Testis (tissue), 2 donors: ENCODE measurements at regions not wholly inside any gene's neighbourhood (a gene's known extent, or its start where the extent isn't known, plus 50 kb on each side); places are given as distances from the start of the nearest gene placed in this dataset.

Source experiments
- POLR2A ChIP-seq: fragments of 450-650 bp; IDR thresholded peaks from one replicate; pipeline ENCODE4 v1.6.1; 2017; ENCODE audit warnings: antibody characterized with exemption, mild to moderate bottlenecking, moderate library complexity
- TF ChIP-seq, protein P1 (sequence below), 3 experiments: fragments of 450-650 bp in 2 of 3; fragments of 200-600 bp in 1 of 3; sonication (generic) in 1 of 3; IDR thresholded peaks; one replicate each; pipeline ENCODE4 v1.5.1; 2016 to 2019; ENCODE audit warnings: antibody characterized with exemption in 3 of 3, mild to moderate bottlenecking in 2 of 3, moderate library complexity in 1 of 3

DNA sequence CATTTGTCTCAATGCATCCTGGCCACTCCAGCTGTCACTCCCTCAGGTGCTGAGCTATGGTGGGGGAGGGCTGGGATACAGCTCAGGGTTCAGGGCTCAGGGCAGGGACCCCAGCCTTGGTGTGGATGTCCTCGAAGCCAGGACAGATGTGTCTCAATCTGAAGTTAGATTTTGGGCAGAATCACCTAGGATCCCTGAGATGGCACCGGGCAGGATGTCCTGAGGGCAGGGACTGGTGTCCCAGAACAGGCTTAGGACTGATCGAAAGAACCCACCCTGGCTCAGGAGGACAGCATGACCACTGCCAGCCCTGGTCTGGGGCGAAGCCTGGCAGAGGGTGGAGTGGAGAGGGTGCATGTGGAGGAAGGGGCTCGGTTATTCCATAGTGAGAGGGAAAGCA lies 96.8 kb upstream of the THY1 start:
- TF ChIP-seq, protein P1, sequence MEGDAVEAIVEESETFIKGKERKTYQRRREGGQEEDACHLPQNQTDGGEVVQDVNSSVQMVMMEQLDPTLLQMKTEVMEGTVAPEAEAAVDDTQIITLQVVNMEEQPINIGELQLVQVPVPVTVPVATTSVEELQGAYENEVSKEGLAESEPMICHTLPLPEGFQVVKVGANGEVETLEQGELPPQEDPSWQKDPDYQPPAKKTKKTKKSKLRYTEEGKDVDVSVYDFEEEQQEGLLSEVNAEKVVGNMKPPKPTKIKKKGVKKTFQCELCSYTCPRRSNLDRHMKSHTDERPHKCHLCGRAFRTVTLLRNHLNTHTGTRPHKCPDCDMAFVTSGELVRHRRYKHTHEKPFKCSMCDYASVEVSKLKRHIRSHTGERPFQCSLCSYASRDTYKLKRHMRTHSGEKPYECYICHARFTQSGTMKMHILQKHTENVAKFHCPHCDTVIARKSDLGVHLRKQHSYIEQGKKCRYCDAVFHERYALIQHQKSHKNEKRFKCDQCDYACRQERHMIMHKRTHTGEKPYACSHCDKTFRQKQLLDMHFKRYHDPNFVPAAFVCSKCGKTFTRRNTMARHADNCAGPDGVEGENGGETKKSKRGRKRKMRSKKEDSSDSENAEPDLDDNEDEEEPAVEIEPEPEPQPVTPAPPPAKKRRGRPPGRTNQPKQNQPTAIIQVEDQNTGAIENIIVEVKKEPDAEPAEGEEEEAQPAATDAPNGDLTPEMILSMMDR (IDR thresholded peaks at IDR 0.05) = no peak
- TF ChIP-seq POLR2A = no peak
